CD14-positive monocyte (primary cell): ENCODE measurements at regions not wholly inside any gene's neighbourhood (a gene's known extent, or its start where the extent isn't known, plus 50 kb on each side); places are given as distances from the start of the nearest gene placed in this dataset.

ENCODE experiments used
- DNase-seq, 3 donors: peaks; one replicate each; pipeline ENCODE4 v3.0.0-alpha.2; 2011 to 2022
- H2AFZ ChIP-seq: 2 replicates; pipeline ENCODE4 v1.6.0; 2012; ENCODE audit warnings: mild to moderate bottlenecking, low read depth, low read length, inconsistent platforms; ENCODE audit not compliant: insufficient read depth, poor library complexity, severe bottlenecking
- H3K27ac ChIP-seq, 2 donors: 1 replicate in 1 of 2; 2 replicates in 1 of 2; pipeline ENCODE4 v1.5.1; 2012 to 2013; ENCODE audit warnings: low read length in 2 of 2, control low read depth in 1 of 2, inconsistent platforms in 1 of 2, low read depth in 1 of 2, mild to moderate bottlenecking in 1 of 2
- H3K27me3 ChIP-seq, 2 donors: one replicate each; pipeline versions ENCODE4 v1.6.0 to v1.6.1; 2011 to 2013; ENCODE audit warnings: low read length in 2 of 2; ENCODE audit not compliant: control insufficient read depth in 2 of 2, insufficient read depth in 2 of 2
- H3K36me3 ChIP-seq, 2 donors: replicated peaks in 1 of 2; 1 replicate in 1 of 2; 2 replicates in 1 of 2; pipeline versions ENCODE4 v1.5.1 to v1.6.1; 2012 to 2013; ENCODE audit warnings: low read length in 2 of 2, control low read depth in 1 of 2, inconsistent platforms in 1 of 2, mild to moderate bottlenecking in 1 of 2; ENCODE audit not compliant: insufficient read depth in 2 of 2, control insufficient read depth in 1 of 2
- H3K4me1 ChIP-seq, 2 donors: 1 replicate in 1 of 2; 2 replicates in 1 of 2; pipeline versions ENCODE4 v1.5.1 to v1.6.1; 2012 to 2013; ENCODE audit warnings: low read length in 2 of 2, control low read depth in 1 of 2, inconsistent platforms in 1 of 2, mild to moderate bottlenecking in 1 of 2, moderate library complexity in 1 of 2; ENCODE audit not compliant: insufficient read depth in 2 of 2, control insufficient read depth in 1 of 2
- H3K4me2 ChIP-seq: replicated peaks from 2 replicates; pipeline ENCODE3; 2012; ENCODE audit warnings: low read length, moderate library complexity, mild to moderate bottlenecking; ENCODE audit not compliant: poor library complexity, severe bottlenecking; ENCODE audit errors: extremely low read depth
- H3K4me3 ChIP-seq, 3 experiments: fragments of 200-600 bp in 1 of 3; sonication (generic) in 1 of 3; replicated peaks in 1 of 3; 1 replicate in 2 of 3; 2 replicates in 1 of 3; pipeline ENCODE4 v1.5.1; 2011 to 2013; ENCODE audit warnings: low read length in 3 of 3, mild to moderate bottlenecking in 3 of 3, control low read depth in 2 of 3, low read depth in 2 of 3, inconsistent platforms in 1 of 3, moderate library complexity in 1 of 3
- H3K79me2 ChIP-seq: 2 replicates; pipeline ENCODE4 v1.6.0; 2012; ENCODE audit warnings: mild to moderate bottlenecking, control low read depth, inconsistent platforms, low read length, moderate library complexity; ENCODE audit not compliant: insufficient read depth
- H3K9ac ChIP-seq: 2 replicates; pipeline ENCODE4 v1.6.0; 2017; ENCODE audit warnings: low read length, mild to moderate bottlenecking; ENCODE audit not compliant: insufficient read depth, poor library complexity, severe bottlenecking
- H3K9me3 ChIP-seq, 2 donors: replicated peaks in 1 of 2; 1 replicate in 1 of 2; 2 replicates in 1 of 2; pipeline versions ENCODE4 v1.5.1 to v1.6.1; 2012 to 2013; ENCODE audit warnings: low read length in 2 of 2, control low read depth in 1 of 2; ENCODE audit not compliant: control insufficient read depth in 1 of 2, insufficient read depth in 1 of 2
- H4K20me1 ChIP-seq: 2 replicates; pipeline ENCODE4 v1.6.0; 2012; ENCODE audit warnings: mild to moderate bottlenecking, low read length, control low read depth, moderate library complexity; ENCODE audit not compliant: insufficient read depth
- H3K27ac Mint-ChIP-seq, 7 donors: one replicate each; pipeline ENCODE4 v1.8.0; 2020; ENCODE audit warnings: mild to moderate bottlenecking in 7 of 7, mixed read lengths in 7 of 7, moderate library complexity in 6 of 7, inconsistent platforms in 2 of 7
- H3K27me3 Mint-ChIP-seq, 3 donors: one replicate each; pipeline ENCODE4 v1.8.0; 2021 to 2022; ENCODE audit warnings: low read depth in 3 of 3, mild to moderate bottlenecking in 3 of 3, mixed read lengths in 3 of 3, moderate library complexity in 3 of 3, inconsistent platforms in 1 of 3
- H3K36me3 Mint-ChIP-seq, 2 donors: one replicate each; pipeline ENCODE4 v1.8.0; 2020; ENCODE audit warnings: mixed read lengths in 2 of 2, inconsistent platforms in 1 of 2, mild to moderate bottlenecking in 1 of 2
- H3K4me1 Mint-ChIP-seq: one replicate; pipeline ENCODE4 v1.8.0; 2020; ENCODE audit warnings: mild to moderate bottlenecking, mixed read lengths
- H3K4me3 Mint-ChIP-seq, 2 donors: one replicate each; pipeline ENCODE4 v1.8.0; 2020; ENCODE audit warnings: mild to moderate bottlenecking in 2 of 2, mixed read lengths in 2 of 2, moderate library complexity in 1 of 2
- H3K9me3 Mint-ChIP-seq, 7 donors: one replicate each; pipeline ENCODE4 v1.8.0; 2020 to 2022; ENCODE audit warnings: mixed read lengths in 7 of 7, mild to moderate bottlenecking in 6 of 7, moderate library complexity in 6 of 7, inconsistent platforms in 2 of 7
- WGBS: methylation state at CpG from one replicate; pipeline ENCODE4 v1.1.5; 2013; ENCODE audit warnings: missing lambda C conversion rate; ENCODE audit not compliant: insufficient coverage; 5-methylcytosine and 5-hydroxymethylcytosine counted together
- intact Hi-C, 2 donors: fragments of 100-400 bp; cut with micrococcal nuclease; formaldehyde crosslinking; loops; one replicate each; pipeline versions ENCODE4 v1.15.0 to v1.15.1; 2023
- TF ChIP-seq, protein P1 (sequence below): fragments of 200-600 bp; IDR thresholded peaks from one replicate; pipeline ENCODE4 v1.8.0; 2022; ENCODE audit warnings: antibody characterized with exemption, mild to moderate bottlenecking

DNA sequence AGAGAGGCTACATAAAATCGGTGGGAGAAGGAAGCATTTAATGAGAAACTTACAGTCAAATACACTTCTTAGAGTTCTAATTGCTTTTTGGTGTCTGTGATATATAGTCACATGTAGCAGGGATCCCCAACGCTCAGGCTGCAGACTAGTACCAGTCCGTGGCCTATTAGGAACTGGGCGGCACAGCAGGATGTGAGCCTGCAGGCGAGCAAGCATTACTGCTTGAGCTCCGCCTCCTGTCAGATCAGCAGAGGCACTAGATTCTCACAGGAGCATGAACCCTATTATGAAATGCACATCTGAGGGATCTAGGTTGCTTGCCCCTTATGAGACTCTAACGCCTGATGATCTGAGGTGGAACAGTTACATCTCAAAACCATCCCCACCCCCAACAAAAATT is 158.5 kb downstream of the TANC2 start:
- Histone ChIP-seq H3K4me3 (no peak overlapping the region), H3K27ac (no peak overlapping the region), H3K4me1 (no peaks in the 10 kb centered on the region), H2AFZ (no peak overlapping the region), H3K36me3 (no peaks in the 10 kb centered on the region), H4K20me1 (no peaks in the 10 kb centered on the region), H3K9me3 (no peaks in the 10 kb centered on the region), H3K27me3 (no peaks in the 10 kb centered on the region), H3K4me2 (no peak overlapping the region), H3K9ac (no peak overlapping the region), H3K79me2 (no peaks in the 10 kb centered on the region)
- Mint-ChIP-seq H3K36me3 (no peaks in the 10 kb centered on the region), H3K27me3 (peaks cover 0 to 1% (median 0%) of the 10 kb centered on the region in 3 donors), H3K4me1 (peaks cover 5% of the 10 kb centered on the region), H3K27ac (no peak overlapping the region), H3K4me3 (no peak overlapping the region), H3K9me3 (peaks cover 0 to 3% (median 0%) of the 10 kb centered on the region in 7 donors)
- no peak for DNase-seq
- 89% methylated on average over 7 of the region's 7 CpGs for WGBS
- intact Hi-C loops = no loop called here
- TF ChIP-seq, protein P1, sequence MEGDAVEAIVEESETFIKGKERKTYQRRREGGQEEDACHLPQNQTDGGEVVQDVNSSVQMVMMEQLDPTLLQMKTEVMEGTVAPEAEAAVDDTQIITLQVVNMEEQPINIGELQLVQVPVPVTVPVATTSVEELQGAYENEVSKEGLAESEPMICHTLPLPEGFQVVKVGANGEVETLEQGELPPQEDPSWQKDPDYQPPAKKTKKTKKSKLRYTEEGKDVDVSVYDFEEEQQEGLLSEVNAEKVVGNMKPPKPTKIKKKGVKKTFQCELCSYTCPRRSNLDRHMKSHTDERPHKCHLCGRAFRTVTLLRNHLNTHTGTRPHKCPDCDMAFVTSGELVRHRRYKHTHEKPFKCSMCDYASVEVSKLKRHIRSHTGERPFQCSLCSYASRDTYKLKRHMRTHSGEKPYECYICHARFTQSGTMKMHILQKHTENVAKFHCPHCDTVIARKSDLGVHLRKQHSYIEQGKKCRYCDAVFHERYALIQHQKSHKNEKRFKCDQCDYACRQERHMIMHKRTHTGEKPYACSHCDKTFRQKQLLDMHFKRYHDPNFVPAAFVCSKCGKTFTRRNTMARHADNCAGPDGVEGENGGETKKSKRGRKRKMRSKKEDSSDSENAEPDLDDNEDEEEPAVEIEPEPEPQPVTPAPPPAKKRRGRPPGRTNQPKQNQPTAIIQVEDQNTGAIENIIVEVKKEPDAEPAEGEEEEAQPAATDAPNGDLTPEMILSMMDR = no peak

DNA sequence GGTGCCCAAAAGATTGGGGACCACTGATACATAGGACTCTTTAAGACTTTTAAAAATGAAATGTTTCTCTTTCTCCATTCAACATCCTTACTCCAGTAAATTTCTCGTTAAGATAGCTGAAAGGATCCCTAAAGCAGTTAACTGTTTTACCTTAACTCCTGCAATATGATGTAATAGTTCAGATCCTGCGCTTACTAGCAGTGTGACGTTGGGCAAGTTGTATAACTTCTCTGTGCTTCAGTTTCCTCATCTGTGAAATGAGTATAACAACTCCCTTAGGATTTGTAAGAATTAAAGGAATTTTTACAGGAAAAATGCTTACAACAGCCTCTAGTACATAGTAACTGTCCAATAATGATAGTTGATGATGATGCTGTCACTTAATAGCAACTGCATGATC is 158.9 kb downstream of the TANC2 start:
- Histone ChIP-seq H2AFZ (no peak overlapping the region), H3K27ac (no peak overlapping the region), H3K4me3 (no peak overlapping the region), H3K4me1 (no peaks in the 10 kb centered on the region), H3K4me2 (no peak overlapping the region), H3K9ac (no peak overlapping the region), H3K36me3 (no peaks in the 10 kb centered on the region), H4K20me1 (no peaks in the 10 kb centered on the region), H3K79me2 (no peaks in the 10 kb centered on the region), H3K9me3 (no peaks in the 10 kb centered on the region), H3K27me3 (no peaks in the 10 kb centered on the region)
- Mint-ChIP-seq H3K9me3 (peaks cover 0 to 3% (median 0%) of the 10 kb centered on the region in 7 donors), H3K27ac (no peak overlapping the region), H3K27me3 (peaks cover 0 to 1% (median 0%) of the 10 kb centered on the region in 3 donors), H3K36me3 (no peaks in the 10 kb centered on the region), H3K4me3 (no peak overlapping the region), H3K4me1 (peaks cover 5% of the 10 kb centered on the region)
- intact Hi-C loops = no loop called here
- WGBS = no CpG with 5 or more reads among the region's 3 CpGs
- TF ChIP-seq, protein P1 = no peak
- no peak for DNase-seq
